Lower lobe of right lung (tissue), 2 donors: ENCODE measurements at regions not wholly inside any gene's neighbourhood (a gene's known extent, or its start where the extent isn't known, plus 50 kb on each side); places are given as distances from the start of the nearest gene placed in this dataset.

Experiments
- ATAC-seq, 2 donors: fragments of 200-7000 bp; cut with Tn5 transposase; one replicate each; pipeline ENCODE4 v1.9.1; 2020 to 2022; ENCODE audit warnings: mild to moderate bottlenecking in 2 of 2, moderate library complexity in 2 of 2
- DNase-seq: peaks from one replicate; pipeline ENCODE4 v3.0.0-alpha.2; 2020
- H3K27ac ChIP-seq: fragments of 200-600 bp; one replicate; pipeline ENCODE4 v1.8.0; 2022
- H3K27me3 ChIP-seq: fragments of 200-600 bp; one replicate; pipeline ENCODE4 v1.8.0; 2022; ENCODE audit warnings: low read depth
- H3K36me3 ChIP-seq: fragments of 200-600 bp; one replicate; pipeline ENCODE4 v1.8.0; 2022; ENCODE audit warnings: mild to moderate bottlenecking
- H3K4me1 ChIP-seq: fragments of 200-600 bp; one replicate; pipeline ENCODE4 v1.8.0; 2022
- H3K4me3 ChIP-seq: fragments of 200-600 bp; one replicate; pipeline ENCODE4 v1.8.0; 2022; ENCODE audit warnings: mild to moderate bottlenecking
- H3K9me3 ChIP-seq: fragments of 200-600 bp; one replicate; pipeline ENCODE4 v1.8.0; 2022
- CTCF ChIP-seq: fragments of 200-600 bp; IDR thresholded peaks from one replicate; pipeline ENCODE4 v1.8.0; 2022; ENCODE audit warnings: antibody characterized with exemption, mild to moderate bottlenecking
- intact Hi-C: fragments of 100-400 bp; cut with DNase I; formaldehyde crosslinking; loops from one replicate; pipeline ENCODE4 v1.11.0; 2022
- donor health status: DM: no; HTN: yes; CAD: no; lungs with severe emphysema.

- Histone ChIP-seq H3K27me3 (no peaks in the 10 kb centered on the region), H3K36me3 (no peaks in the 10 kb centered on the region), H3K4me1 (peaks cover 15% of the 10 kb centered on the region), H3K27ac (no peak overlapping the region), H3K9me3 (no peaks in the 10 kb centered on the region), H3K4me3 (no peak overlapping the region)
- intact Hi-C loops = no loop called here
- no peak for TF ChIP-seq CTCF
- ATAC-seq (no peak), DNase-seq (no peak)
Observed at GRCh38 chr2:136235546-136235945, 117.6 kb upstream of the CXCR4 start.

GRCh38 chr2:136234261-136234660, 116.3 kb upstream of the CXCR4 start:
- TF ChIP-seq CTCF = no peak
- H3K27ac ChIP-seq = no peak overlapping the region
- H3K36me3 ChIP-seq = no peaks in the 10 kb centered on the region
- no peak overlapping the region for H3K4me3 ChIP-seq
- no peak for DNase-seq
- intact Hi-C loops = no loop called here
- H3K4me1 ChIP-seq = peaks cover 14% of the 10 kb centered on the region
- H3K27me3 ChIP-seq = no peaks in the 10 kb centered on the region
- ATAC-seq = no peak
- H3K9me3 ChIP-seq = no peaks in the 10 kb centered on the region

GRCh38 chr2:136233298-136233697, 115.3 kb upstream of the CXCR4 start:
- ATAC-seq (no peak), DNase-seq (no peak)
- Histone ChIP-seq H3K9me3 (no peaks in the 10 kb centered on the region), H3K4me3 (no peak overlapping the region), H3K4me1 (peaks cover 5% of the 10 kb centered on the region), H3K27ac (no peak overlapping the region), H3K27me3 (no peaks in the 10 kb centered on the region), H3K36me3 (no peaks in the 10 kb centered on the region)
- intact Hi-C loops = no loop called here
- TF ChIP-seq CTCF = no peak

GRCh38 chr2:136232456-136233172, 114.7 kb upstream of the CXCR4 start:
- H3K4me3 ChIP-seq = no peak overlapping the region
- intact Hi-C loops = no loop called here
- H3K27me3 ChIP-seq = no peaks in the 10 kb centered on the region
- H3K4me1 ChIP-seq = no peaks in the 10 kb centered on the region
- TF ChIP-seq CTCF = no peak
- no peaks in the 10 kb centered on the region for H3K36me3 ChIP-seq
- ATAC-seq (no peak), DNase-seq (no peak)
- H3K27ac ChIP-seq = no peak overlapping the region
- no peaks in the 10 kb centered on the region for H3K9me3 ChIP-seq

- no peak for ATAC-seq
- H3K9me3 ChIP-seq = no peaks in the 10 kb centered on the region
Observed at GRCh38 chr2:136230464-136230863, 112.5 kb upstream of the CXCR4 start.

More at GRCh38 chr2:136230464-136230863, 112.5 kb upstream of the CXCR4 start:
- intact Hi-C loops = no loop called here
- H3K27ac ChIP-seq = no peak overlapping the region
- no peaks in the 10 kb centered on the region for H3K27me3 ChIP-seq
- peaks cover 11% of the 10 kb centered on the region for H3K4me1 ChIP-seq
- no peak overlapping the region for H3K4me3 ChIP-seq
- no peak for DNase-seq
- no peaks in the 10 kb centered on the region for H3K36me3 ChIP-seq
- TF ChIP-seq CTCF = no peak
